ENCODE measurements at regions not wholly inside any gene's neighbourhood (a gene's known extent, or its start where the extent isn't known, plus 50 kb on each side); places are given as distances from the start of the nearest gene placed in this dataset.

DNA sequence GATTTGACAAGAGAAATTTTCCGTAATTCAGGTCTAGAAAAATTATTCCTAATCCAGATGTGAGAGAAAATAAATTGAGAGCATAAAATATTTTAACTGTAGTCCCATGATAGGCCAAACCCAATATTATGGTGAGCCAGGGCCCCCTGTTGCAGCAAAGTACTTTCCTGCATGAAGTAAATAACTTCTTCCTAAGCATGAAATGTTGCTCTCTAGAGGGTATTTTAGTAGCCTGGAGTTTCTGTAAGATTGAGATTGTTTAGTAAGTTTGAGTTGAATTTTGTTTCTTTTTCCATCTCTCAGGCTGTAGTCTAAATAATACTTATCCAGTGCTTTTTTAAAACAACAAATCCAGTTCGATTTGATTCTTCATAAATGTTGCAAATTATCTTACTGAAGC lies 317.5 kb upstream of the MPDZ start:
- no peak for TF ChIP-seq YY1 (IDR thresholded peaks at IDR 0.05; ENCODE audit: low read depth)
- no peak for TF ChIP-seq CREB1 (IDR thresholded peaks at IDR 0.05; ENCODE audit: low read depth)
- TF ChIP-seq RAD21 (IDR thresholded peaks at IDR 0.05; ENCODE audit: low read depth): no peak
- no peak for TF ChIP-seq EP300 (IDR thresholded peaks at IDR 0.05; ENCODE audit: borderline replicate concordance)
- TF ChIP-seq NFIC (IDR thresholded peaks at IDR 0.05): no peak
- no peak for TF ChIP-seq TAF1 (IDR thresholded peaks at IDR 0.05; ENCODE audit: low read depth)
- TF ChIP-seq TEAD4 (IDR thresholded peaks at IDR 0.05): no peak
- no peak for TF ChIP-seq FOXM1 (IDR thresholded peaks at IDR 0.05; ENCODE audit: borderline replicate concordance, low read depth)
- TF ChIP-seq EGR1 (IDR thresholded peaks at IDR 0.05): no peak
- TF ChIP-seq, protein P1, sequence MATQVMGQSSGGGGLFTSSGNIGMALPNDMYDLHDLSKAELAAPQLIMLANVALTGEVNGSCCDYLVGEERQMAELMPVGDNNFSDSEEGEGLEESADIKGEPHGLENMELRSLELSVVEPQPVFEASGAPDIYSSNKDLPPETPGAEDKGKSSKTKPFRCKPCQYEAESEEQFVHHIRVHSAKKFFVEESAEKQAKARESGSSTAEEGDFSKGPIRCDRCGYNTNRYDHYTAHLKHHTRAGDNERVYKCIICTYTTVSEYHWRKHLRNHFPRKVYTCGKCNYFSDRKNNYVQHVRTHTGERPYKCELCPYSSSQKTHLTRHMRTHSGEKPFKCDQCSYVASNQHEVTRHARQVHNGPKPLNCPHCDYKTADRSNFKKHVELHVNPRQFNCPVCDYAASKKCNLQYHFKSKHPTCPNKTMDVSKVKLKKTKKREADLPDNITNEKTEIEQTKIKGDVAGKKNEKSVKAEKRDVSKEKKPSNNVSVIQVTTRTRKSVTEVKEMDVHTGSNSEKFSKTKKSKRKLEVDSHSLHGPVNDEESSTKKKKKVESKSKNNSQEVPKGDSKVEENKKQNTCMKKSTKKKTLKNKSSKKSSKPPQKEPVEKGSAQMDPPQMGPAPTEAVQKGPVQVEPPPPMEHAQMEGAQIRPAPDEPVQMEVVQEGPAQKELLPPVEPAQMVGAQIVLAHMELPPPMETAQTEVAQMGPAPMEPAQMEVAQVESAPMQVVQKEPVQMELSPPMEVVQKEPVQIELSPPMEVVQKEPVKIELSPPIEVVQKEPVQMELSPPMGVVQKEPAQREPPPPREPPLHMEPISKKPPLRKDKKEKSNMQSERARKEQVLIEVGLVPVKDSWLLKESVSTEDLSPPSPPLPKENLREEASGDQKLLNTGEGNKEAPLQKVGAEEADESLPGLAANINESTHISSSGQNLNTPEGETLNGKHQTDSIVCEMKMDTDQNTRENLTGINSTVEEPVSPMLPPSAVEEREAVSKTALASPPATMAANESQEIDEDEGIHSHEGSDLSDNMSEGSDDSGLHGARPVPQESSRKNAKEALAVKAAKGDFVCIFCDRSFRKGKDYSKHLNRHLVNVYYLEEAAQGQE (IDR thresholded peaks at IDR 0.05; ENCODE audit: low read depth): no peak
- TF ChIP-seq CEBPB (IDR thresholded peaks at IDR 0.05): no peak
- TF ChIP-seq, protein P2, sequence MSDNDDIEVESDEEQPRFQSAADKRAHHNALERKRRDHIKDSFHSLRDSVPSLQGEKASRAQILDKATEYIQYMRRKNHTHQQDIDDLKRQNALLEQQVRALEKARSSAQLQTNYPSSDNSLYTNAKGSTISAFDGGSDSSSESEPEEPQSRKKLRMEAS (IDR thresholded peaks at IDR 0.05): no peak
- TF ChIP-seq TCF12 (IDR thresholded peaks at IDR 0.05; ENCODE audit: low read depth): no peak
- TF ChIP-seq, protein P3, sequence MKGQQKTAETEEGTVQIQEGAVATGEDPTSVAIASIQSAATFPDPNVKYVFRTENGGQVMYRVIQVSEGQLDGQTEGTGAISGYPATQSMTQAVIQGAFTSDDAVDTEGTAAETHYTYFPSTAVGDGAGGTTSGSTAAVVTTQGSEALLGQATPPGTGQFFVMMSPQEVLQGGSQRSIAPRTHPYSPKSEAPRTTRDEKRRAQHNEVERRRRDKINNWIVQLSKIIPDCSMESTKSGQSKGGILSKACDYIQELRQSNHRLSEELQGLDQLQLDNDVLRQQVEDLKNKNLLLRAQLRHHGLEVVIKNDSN (IDR thresholded peaks at IDR 0.05): no peak
- TF ChIP-seq ZBTB7A (IDR thresholded peaks at IDR 0.05; ENCODE audit: low read depth): no peak

GRCh38 chr9:13596383-13596970 lies 317.0 kb upstream of the MPDZ start:
- TF ChIP-seq TCF12 (IDR thresholded peaks at IDR 0.05; ENCODE audit: low read depth) (no peak), EGR1 (IDR thresholded peaks at IDR 0.05) (no peak), CEBPB (IDR thresholded peaks at IDR 0.05) (no peak), NFIC (IDR thresholded peaks at IDR 0.05) (no peak), EP300 (IDR thresholded peaks at IDR 0.05; ENCODE audit: borderline replicate concordance) (no peak), RAD21 (IDR thresholded peaks at IDR 0.05; ENCODE audit: low read depth) (no peak), ZBTB7A (IDR thresholded peaks at IDR 0.05; ENCODE audit: low read depth) (no peak), TAF1 (IDR thresholded peaks at IDR 0.05; ENCODE audit: low read depth) (no peak), TEAD4 (IDR thresholded peaks at IDR 0.05) (no peak), FOXM1 (IDR thresholded peaks at IDR 0.05; ENCODE audit: borderline replicate concordance, low read depth) (no peak), YY1 (IDR thresholded peaks at IDR 0.05; ENCODE audit: low read depth) (no peak), CREB1 (IDR thresholded peaks at IDR 0.05; ENCODE audit: low read depth) (no peak)
- TF ChIP-seq, protein P2 (IDR thresholded peaks at IDR 0.05): no peak
- TF ChIP-seq, protein P1 (IDR thresholded peaks at IDR 0.05; ENCODE audit: low read depth): no peak
- TF ChIP-seq, protein P3 (IDR thresholded peaks at IDR 0.05): no peak

- TF ChIP-seq, protein P3 (IDR thresholded peaks at IDR 0.05): no peak
- TF ChIP-seq TCF12 (IDR thresholded peaks at IDR 0.05; ENCODE audit: low read depth): no peak
- TF ChIP-seq CEBPB (IDR thresholded peaks at IDR 0.05): no peak
- no peak for TF ChIP-seq RAD21 (IDR thresholded peaks at IDR 0.05; ENCODE audit: low read depth)
- no peak for TF ChIP-seq YY1 (IDR thresholded peaks at IDR 0.05; ENCODE audit: low read depth)
- no peak for TF ChIP-seq EGR1 (IDR thresholded peaks at IDR 0.05)
- no peak for TF ChIP-seq CREB1 (IDR thresholded peaks at IDR 0.05; ENCODE audit: low read depth)
- TF ChIP-seq, protein P2 (IDR thresholded peaks at IDR 0.05): no peak
- TF ChIP-seq ZBTB7A (IDR thresholded peaks at IDR 0.05; ENCODE audit: low read depth): no peak
- no peak for TF ChIP-seq FOXM1 (IDR thresholded peaks at IDR 0.05; ENCODE audit: borderline replicate concordance, low read depth)
Observed at GRCh38 chr9:13590996-13591395, 311.5 kb upstream of the MPDZ start.

GRCh38 chr9:13589034-13589737 lies 309.7 kb upstream of the MPDZ start:
- TF ChIP-seq, protein P1 (IDR thresholded peaks at IDR 0.05; ENCODE audit: low read depth): no peak
- TF ChIP-seq EGR1 (IDR thresholded peaks at IDR 0.05) (no peak), CREB1 (IDR thresholded peaks at IDR 0.05; ENCODE audit: low read depth) (no peak), TEAD4 (IDR thresholded peaks at IDR 0.05) (no peak), TAF1 (IDR thresholded peaks at IDR 0.05; ENCODE audit: low read depth) (no peak), YY1 (IDR thresholded peaks at IDR 0.05; ENCODE audit: low read depth) (no peak), EP300 (IDR thresholded peaks at IDR 0.05; ENCODE audit: borderline replicate concordance) (no peak), ZBTB7A (IDR thresholded peaks at IDR 0.05; ENCODE audit: low read depth) (no peak), NFIC (IDR thresholded peaks at IDR 0.05) (no peak), RAD21 (IDR thresholded peaks at IDR 0.05; ENCODE audit: low read depth) (no peak), FOXM1 (IDR thresholded peaks at IDR 0.05; ENCODE audit: borderline replicate concordance, low read depth) (no peak), TCF12 (IDR thresholded peaks at IDR 0.05; ENCODE audit: low read depth) (no peak), CEBPB (IDR thresholded peaks at IDR 0.05) (no peak)
- TF ChIP-seq, protein P3 (IDR thresholded peaks at IDR 0.05): no peak
- TF ChIP-seq, protein P2 (IDR thresholded peaks at IDR 0.05): no peak
